HEK293T (cell line): ENCODE measurements at regions not wholly inside any gene's neighbourhood (a gene's known extent, or its start where the extent isn't known, plus 50 kb on each side); places are given as distances from the start of the nearest gene placed in this dataset.

Source experiments
- CTCF ChIA-PET: fragments of 350-600 bp; formaldehyde crosslinking; extraction: SDS; loops from one replicate; lab custom pipeline; 2021; ENCODE audit warnings: antibody characterized with exemption, inconsistent platforms; lab: Yijun Ruan, JAX
- POLR2A ChIA-PET: fragments of 350-600 bp; formaldehyde crosslinking; extraction: SDS; loops from one replicate; lab custom pipeline; 2020; ENCODE audit warnings: antibody characterized with exemption, inconsistent platforms; lab: Yijun Ruan, JAX
- DNase-seq: peaks from one replicate; pipeline ENCODE4 v3.0.0; 2012; ENCODE audit warnings: mixed read lengths; ENCODE audit errors: extremely low spot score
- ARNT ChIP-seq: fragments of 450-650 bp; IDR thresholded peaks from 2 replicates; pipeline ENCODE4 v1.6.1; 2017; ENCODE audit warnings: mild to moderate bottlenecking
- BHLHE40 ChIP-seq: fragments of 450-650 bp; IDR thresholded peaks from 2 replicates; pipeline ENCODE4 v1.6.1; 2016; ENCODE audit warnings: mild to moderate bottlenecking, moderate library complexity, borderline replicate concordance
- CTBP1 ChIP-seq: fragments of 450-650 bp; IDR thresholded peaks from 2 replicates; pipeline ENCODE4 v1.6.1; 2016; ENCODE audit warnings: borderline replicate concordance
- ELF4 ChIP-seq: fragments of 450-650 bp; IDR thresholded peaks from 2 replicates; pipeline ENCODE4 v1.6.1; 2017; ENCODE audit warnings: antibody characterized with exemption
- FOXA1 ChIP-seq: fragments of 450-650 bp; IDR thresholded peaks from 2 replicates; pipeline ENCODE4 v1.6.1; 2016; ENCODE audit warnings: mild to moderate bottlenecking
- FOXK2 ChIP-seq: fragments of 450-650 bp; IDR thresholded peaks from 2 replicates; pipeline ENCODE4 v1.6.1; 2016; ENCODE audit warnings: mild to moderate bottlenecking
- FOXM1 ChIP-seq: fragments of 450-650 bp; IDR thresholded peaks from 2 replicates; pipeline ENCODE4 v1.6.1; 2017; ENCODE audit warnings: mild to moderate bottlenecking, borderline replicate concordance
- HDGF ChIP-seq: fragments of 450-650 bp; IDR thresholded peaks from 2 replicates; pipeline ENCODE4 v1.6.1; 2017; ENCODE audit warnings: antibody characterized with exemption, borderline replicate concordance
- L3MBTL2 ChIP-seq: fragments of 450-650 bp; conservative IDR thresholded peaks from 2 replicates; pipeline ENCODE4 v1.6.1; 2016; ENCODE audit warnings: mild to moderate bottlenecking
- LEF1 ChIP-seq: fragments of 450-650 bp; IDR thresholded peaks from 2 replicates; pipeline ENCODE4 v1.6.1; 2017; ENCODE audit warnings: mild to moderate bottlenecking, borderline replicate concordance
- NFRKB ChIP-seq: fragments of 450-650 bp; IDR thresholded peaks from 2 replicates; pipeline ENCODE4 v1.6.1; 2016; ENCODE audit warnings: mild to moderate bottlenecking, moderate library complexity
- SP1 ChIP-seq: fragments of 450-650 bp; IDR thresholded peaks from 2 replicates; pipeline ENCODE4 v1.6.1; 2017
- SUZ12 ChIP-seq: fragments of 450-650 bp; IDR thresholded peaks from 2 replicates; pipeline ENCODE4 v1.6.1; 2016; ENCODE audit warnings: mild to moderate bottlenecking
- TARDBP ChIP-seq: fragments of 450-650 bp; IDR thresholded peaks from 2 replicates; pipeline ENCODE4 v1.6.1; 2016
- ZNF384 ChIP-seq: fragments of 450-650 bp; IDR thresholded peaks from 2 replicates; pipeline ENCODE4 v1.6.1; 2016
- TF ChIP-seq, protein P1 (sequence below): fragments of 450-650 bp; IDR thresholded peaks from 2 replicates; pipeline ENCODE4 v1.6.1; 2016

DNA sequence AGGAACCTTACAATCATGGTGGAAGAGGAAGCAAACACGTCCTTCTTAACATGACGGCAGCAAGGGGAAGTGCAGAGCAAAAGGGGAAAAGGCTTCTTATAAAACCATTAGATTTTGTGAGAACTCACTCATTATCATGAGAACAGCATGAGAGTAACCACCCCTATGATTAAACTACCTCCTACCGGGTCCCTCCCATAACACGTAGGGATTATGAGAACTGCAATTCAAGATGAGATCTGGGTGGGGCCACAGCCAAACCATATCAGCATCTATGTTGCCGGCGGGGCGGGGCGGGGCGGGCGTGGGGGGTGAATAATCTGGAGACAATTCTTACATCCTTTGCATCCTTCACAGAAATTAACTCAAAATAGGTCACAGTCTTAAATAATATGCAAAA, 58.8 kb upstream of the GFPT2 start:
- ChIA-PET CTCF (no interaction called here), POLR2A (no interaction called here)
- DNase-seq: no peak
- TF ChIP-seq TARDBP (no peak), FOXK2 (no peak), SUZ12 (no peak), NFRKB (no peak), FOXM1 (no peak), HDGF (no peak), SP1 (no peak), FOXA1 (no peak), BHLHE40 (no peak), ZNF384 (no peak)
- TF ChIP-seq, protein P1, sequence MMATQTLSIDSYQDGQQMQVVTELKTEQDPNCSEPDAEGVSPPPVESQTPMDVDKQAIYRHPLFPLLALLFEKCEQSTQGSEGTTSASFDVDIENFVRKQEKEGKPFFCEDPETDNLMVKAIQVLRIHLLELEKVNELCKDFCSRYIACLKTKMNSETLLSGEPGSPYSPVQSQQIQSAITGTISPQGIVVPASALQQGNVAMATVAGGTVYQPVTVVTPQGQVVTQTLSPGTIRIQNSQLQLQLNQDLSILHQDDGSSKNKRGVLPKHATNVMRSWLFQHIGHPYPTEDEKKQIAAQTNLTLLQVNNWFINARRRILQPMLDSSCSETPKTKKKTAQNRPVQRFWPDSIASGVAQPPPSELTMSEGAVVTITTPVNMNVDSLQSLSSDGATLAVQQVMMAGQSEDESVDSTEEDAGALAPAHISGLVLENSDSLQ: no peak

DNA sequence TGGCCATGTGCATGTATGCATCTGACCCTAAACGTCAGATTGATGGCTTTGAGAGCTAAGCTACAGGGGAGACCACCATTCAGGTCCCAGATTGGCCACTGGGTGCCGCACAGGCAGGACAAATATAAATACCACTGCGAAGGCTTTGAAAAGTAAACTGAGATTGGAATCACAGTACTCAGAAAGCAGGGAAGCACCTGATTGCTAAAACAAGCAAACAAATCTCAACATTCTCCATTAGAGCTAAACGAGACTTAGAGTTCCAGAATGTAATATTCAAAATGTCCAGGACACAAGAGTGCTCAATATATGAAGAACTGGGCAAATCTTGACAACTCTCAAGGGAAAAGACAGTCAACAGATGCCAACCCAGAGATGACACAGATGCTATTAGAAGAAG, 61.0 kb upstream of the GFPT2 start:
- CTCF ChIA-PET: no interaction called here
- POLR2A ChIA-PET: no interaction called here
- DNase-seq: no peak
- no peak for TF ChIP-seq TARDBP
- no peak for TF ChIP-seq FOXM1
- TF ChIP-seq ZNF384: no peak
- no peak for TF ChIP-seq SUZ12
- TF ChIP-seq NFRKB: no peak
- TF ChIP-seq CTBP1: no peak
- no peak for TF ChIP-seq BHLHE40

DNA sequence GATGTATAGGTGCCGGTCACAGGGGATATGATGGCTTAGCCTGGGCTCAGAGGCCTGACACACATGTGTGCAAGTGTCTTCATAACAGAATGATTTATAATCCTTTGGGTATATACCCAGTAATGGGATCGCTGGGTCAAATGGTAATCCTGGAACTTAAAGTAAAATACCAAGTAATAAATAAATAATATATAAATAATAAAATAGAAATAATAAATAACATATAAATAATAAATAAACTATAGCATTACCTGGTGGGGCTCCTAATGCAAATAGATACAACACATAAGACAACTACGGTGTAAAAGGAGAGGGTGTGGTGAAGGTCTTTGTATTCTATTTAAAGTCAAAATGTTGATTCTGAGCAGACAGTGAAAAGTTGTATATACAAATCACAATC, 68.5 kb upstream of the GFPT2 start:
- DNase-seq: no peak
- ChIA-PET POLR2A (no interaction called here), CTCF (no interaction called here)
- no peak for TF ChIP-seq FOXK2
- TF ChIP-seq LEF1: no peak
- TF ChIP-seq, protein P1: no peak
- no peak for TF ChIP-seq ZNF384
- no peak for TF ChIP-seq FOXM1
- no peak for TF ChIP-seq ARNT
- TF ChIP-seq HDGF: no peak
- TF ChIP-seq ELF4: no peak
- no peak for TF ChIP-seq CTBP1
- no peak for TF ChIP-seq FOXA1
- no peak for TF ChIP-seq SUZ12
- TF ChIP-seq TARDBP: no peak
- no peak for TF ChIP-seq NFRKB

DNA sequence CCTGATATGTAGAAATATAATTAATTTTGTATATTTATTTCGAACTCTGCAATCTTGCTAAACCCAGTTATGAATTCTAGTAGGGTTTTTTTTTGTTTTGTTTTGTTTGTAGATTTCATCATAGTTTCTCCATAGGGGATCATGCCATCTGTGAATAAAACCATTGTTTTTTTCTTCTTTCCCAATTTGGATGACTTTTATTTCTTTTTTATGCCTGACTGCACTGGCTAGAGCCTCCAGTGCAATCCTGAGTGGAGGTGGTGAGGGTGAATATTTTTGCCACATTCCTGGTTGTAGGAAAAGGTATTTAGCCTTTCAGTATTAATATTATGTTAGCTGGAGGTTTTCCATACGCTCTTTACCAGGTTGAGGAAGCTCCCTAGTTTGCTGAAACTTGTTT, 70.0 kb upstream of the GFPT2 start:
- ChIA-PET POLR2A (no interaction called here), CTCF (no interaction called here)
- TF ChIP-seq NFRKB (no peak), FOXK2 (no peak), TARDBP (no peak), BHLHE40 (no peak), ARNT (no peak), ZNF384 (no peak), L3MBTL2 (no peak), SUZ12 (no peak), HDGF (no peak)
- TF ChIP-seq, protein P1: no peak
- no peak for DNase-seq

DNA sequence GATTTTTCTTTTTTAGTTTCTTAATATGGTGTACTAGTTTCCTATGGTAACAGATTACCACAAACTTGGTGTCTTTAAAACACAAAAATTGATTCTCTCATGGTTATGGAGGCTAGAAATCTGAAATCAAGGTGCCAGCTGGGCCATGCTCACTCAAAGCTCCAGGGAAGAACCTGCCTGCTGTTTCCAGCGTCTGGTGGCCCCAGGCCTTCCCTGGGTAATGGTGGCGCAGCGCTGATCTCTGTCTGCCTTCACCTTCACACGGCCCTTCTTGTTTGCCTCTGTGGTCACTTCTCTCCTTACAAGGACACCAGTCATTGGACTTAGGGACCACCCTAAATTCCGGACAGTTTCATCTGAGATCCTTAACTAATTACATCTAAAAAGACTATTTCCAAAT, 70.5 kb upstream of the GFPT2 start:
- POLR2A ChIA-PET: no interaction called here
- CTCF ChIA-PET: no interaction called here
- TF ChIP-seq FOXK2 (no peak), SP1 (no peak), TARDBP (no peak), FOXM1 (no peak), FOXA1 (no peak), ELF4 (no peak)
- TF ChIP-seq, protein P1: no peak
- DNase-seq: no peak

DNA sequence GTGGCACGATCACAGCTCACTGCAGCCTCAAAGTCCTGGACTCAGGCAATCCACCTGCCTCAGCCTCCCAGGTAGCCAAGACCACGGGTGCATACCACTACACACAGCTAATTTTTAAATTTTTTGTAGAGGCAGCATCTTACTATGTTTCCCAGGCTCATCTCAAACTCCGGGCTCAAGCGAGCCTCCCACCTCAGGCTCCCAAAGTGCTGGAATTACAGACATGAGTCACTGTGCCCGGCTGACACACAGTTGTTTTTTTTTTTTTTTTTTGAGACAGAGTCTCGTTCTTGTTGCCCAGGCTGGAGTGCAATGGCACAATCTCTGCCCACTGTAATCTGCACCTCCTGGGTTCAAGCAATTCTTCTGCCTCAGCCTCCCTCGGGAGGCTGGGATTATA, 70.1 kb upstream of the CNOT6 start:
- CTCF ChIA-PET: no interaction called here
- no peak for TF ChIP-seq ELF4
- no peak for TF ChIP-seq TARDBP
- no peak for TF ChIP-seq SP1
- no peak for TF ChIP-seq FOXK2
- TF ChIP-seq NFRKB: no peak
- TF ChIP-seq ZNF384: no peak
- no peak for DNase-seq
- POLR2A ChIA-PET: no interaction called here

DNA sequence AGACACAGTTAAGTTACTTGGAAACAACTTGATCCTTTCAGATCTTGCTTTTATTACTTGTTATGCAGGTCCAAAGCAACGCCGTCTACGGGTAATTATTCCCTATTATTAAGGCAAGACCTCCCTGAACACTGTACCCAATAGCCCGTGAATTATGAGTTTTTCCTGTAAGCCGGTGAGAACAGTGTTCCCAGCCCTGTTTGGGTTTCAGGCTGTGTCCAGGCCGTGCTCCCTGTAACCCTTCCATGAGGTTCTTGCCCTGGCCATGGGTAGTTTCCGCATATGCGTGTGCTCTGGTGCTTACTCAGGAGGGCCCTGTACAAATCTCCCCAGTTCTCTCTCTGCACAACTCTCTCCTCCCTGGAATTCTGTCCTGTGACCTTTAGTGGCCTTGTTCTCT, 65.6 kb upstream of the CNOT6 start:
- ChIA-PET CTCF (no interaction called here), POLR2A (no interaction called here)
- TF ChIP-seq ARNT: no peak
- no peak for DNase-seq
